22Rv1 (cell line): ENCODE measurements at regions not wholly inside any gene's neighbourhood (a gene's known extent, or its start where the extent isn't known, plus 50 kb on each side); places are given as distances from the start of the nearest gene placed in this dataset.

Experiments used
- H3K27ac ChIP-seq: fragments of 450-650 bp; 2 replicates; pipeline ENCODE4 v1.5.1; 2017
- CTCF ChIP-seq: fragments of 450-650 bp; IDR thresholded peaks from 2 replicates; pipeline ENCODE4 v1.5.1; 2017; ENCODE audit warnings: mild to moderate bottlenecking
- ZFX ChIP-seq: fragments of 450-650 bp; IDR thresholded peaks from 2 replicates; pipeline ENCODE4 v1.6.1; 2017; ENCODE audit warnings: antibody characterized with exemption, borderline replicate concordance

GRCh38 chr20:59441860-59442810 lies 141.7 kb downstream of the EDN3 start:
- no peak for TF ChIP-seq ZFX
- no peak overlapping the region for H3K27ac ChIP-seq

- no peak for TF ChIP-seq ZFX
- no peak for TF ChIP-seq CTCF
- no peak overlapping the region for H3K27ac ChIP-seq
Observed at GRCh38 chr20:59443550-59443949, 143.1 kb downstream of the EDN3 start.

- TF ChIP-seq ZFX (no peak), CTCF (no peak)
Observed at GRCh38 chr20:59446376-59446775, 146.0 kb downstream of the EDN3 start.

GRCh38 chr20:59448196-59448595 lies 147.8 kb downstream of the EDN3 start:
- no peak overlapping the region for H3K27ac ChIP-seq
- TF ChIP-seq CTCF (no peak), ZFX (no peak)

More at GRCh38 chr20:59446376-59446775, 146.0 kb downstream of the EDN3 start:
- H3K27ac ChIP-seq: no peak overlapping the region

GRCh38 chr20:59448851-59449444 lies 148.5 kb downstream of the EDN3 start:
- TF ChIP-seq CTCF (no peak), ZFX (no peak)
- H3K27ac ChIP-seq: no peak overlapping the region

- TF ChIP-seq ZFX (no peak), CTCF (no peak)
- H3K27ac ChIP-seq: no peak overlapping the region
Observed at GRCh38 chr20:59451066-59451630, 150.7 kb downstream of the EDN3 start.

- TF ChIP-seq CTCF (no peak), ZFX (no peak)
- H3K27ac ChIP-seq: no peak overlapping the region
Observed at GRCh38 chr20:59451641-59452040, 151.2 kb downstream of the EDN3 start.
